ENCODE measurements at regions not wholly inside any gene's neighbourhood (a gene's known extent, or its start where the extent isn't known, plus 50 kb on each side); places are given as distances from the start of the nearest gene placed in this dataset.

GRCh38 chr3:73926360-73927202 lies 301.8 kb upstream of the PDZRN3 start:
- no peak for DNase-seq

GRCh38 chr3:73925011-73925410 lies 300.3 kb upstream of the PDZRN3 start:
- no peak for DNase-seq

- DNase-seq: no peak
Observed at GRCh38 chr3:73924048-73924447, 299.3 kb upstream of the PDZRN3 start.

- no peak for DNase-seq
Observed at GRCh38 chr3:73917643-73918042, 292.9 kb upstream of the PDZRN3 start.

- DNase-seq: no peak
Observed at GRCh38 chr3:73915886-73916285, 291.1 kb upstream of the PDZRN3 start.

GRCh38 chr3:73908218-73908617 lies 283.5 kb upstream of the PDZRN3 start:
- no peak for DNase-seq

GRCh38 chr3:73901686-73902085 lies 276.9 kb upstream of the PDZRN3 start:
- DNase-seq: no peak

- no peak for DNase-seq
Observed at GRCh38 chr3:73894474-73895213, 269.9 kb upstream of the PDZRN3 start.

GRCh38 chr3:73893089-73893488 lies 268.3 kb upstream of the PDZRN3 start:
- DNase-seq: no peak

GRCh38 chr3:73885862-73886261 lies 261.1 kb upstream of the PDZRN3 start:
- DNase-seq: no peak

- DNase-seq: no peak
Observed at GRCh38 chr3:73884361-73884760, 259.6 kb upstream of the PDZRN3 start.

- DNase-seq: no peak
Observed at GRCh38 chr3:73883497-73883896, 258.8 kb upstream of the PDZRN3 start.

GRCh38 chr3:73874606-73875369 lies 250.0 kb upstream of the PDZRN3 start:
- DNase-seq: no peak

GRCh38 chr3:73874161-73874560 lies 249.4 kb upstream of the PDZRN3 start:
- no peak for DNase-seq

GRCh38 chr3:73868688-73869315 lies 244.1 kb upstream of the PDZRN3 start:
- DNase-seq: no peak

GRCh38 chr3:73867524-73867923 lies 242.8 kb upstream of the PDZRN3 start:
- DNase-seq: no peak

GRCh38 chr3:73866846-73867245 lies 242.1 kb upstream of the PDZRN3 start:
- DNase-seq: no peak

GRCh38 chr3:73863546-73864079 lies 238.9 kb upstream of the PDZRN3 start:
- DNase-seq: no peak

- DNase-seq: no peak
Observed at GRCh38 chr3:73855813-73856212, 231.1 kb upstream of the PDZRN3 start.

- no peak for DNase-seq
Observed at GRCh38 chr3:73848173-73848906, 223.6 kb upstream of the PDZRN3 start.

GRCh38 chr3:73846951-73847350 lies 222.2 kb upstream of the PDZRN3 start:
- DNase-seq: no peak

- no peak for DNase-seq
Observed at GRCh38 chr3:73839032-73839431, 214.3 kb upstream of the PDZRN3 start.

Data from CD4-positive, alpha-beta T cell treated with Interleukin-4 for 4 hours (primary cell).